Left forelimb (tissue), 1 donor: ENCODE measurements at regions not wholly inside any gene's neighbourhood (a gene's known extent, or its start where the extent isn't known, plus 50 kb on each side); places are given as distances from the start of the nearest gene placed in this dataset.

Experiments used
- DNase-seq: peaks from one replicate; pipeline ENCODE4 v3.0.0-alpha.2; 2018; ENCODE audit warnings: low spot score

GRCh38 chr12:13764748-13765147 is 216.7 kb downstream of the GRIN2B start:
- DNase-seq: no peak

- no peak for DNase-seq
Observed at GRCh38 chr12:13749389-13749788, 232.0 kb downstream of the GRIN2B start.

GRCh38 chr12:13745111-13745860 is 236.1 kb downstream of the GRIN2B start:
- DNase-seq: no peak

- DNase-seq: no peak
Observed at GRCh38 chr12:13744561-13744960, 236.8 kb downstream of the GRIN2B start.

GRCh38 chr12:13740149-13740545 is 241.3 kb downstream of the GRIN2B start:
- no peak for DNase-seq

GRCh38 chr12:13735734-13736133 is 245.7 kb downstream of the GRIN2B start:
- no peak for DNase-seq

GRCh38 chr12:13734584-13735152 is 246.7 kb downstream of the GRIN2B start:
- no peak for DNase-seq

GRCh38 chr12:13727707-13728195 is 253.7 kb downstream of the GRIN2B start:
- DNase-seq: no peak

GRCh38 chr12:13725049-13725448 is 256.4 kb downstream of the GRIN2B start:
- DNase-seq: no peak

- DNase-seq: no peak
Observed at GRCh38 chr12:13724136-13724535, 257.3 kb downstream of the GRIN2B start.

GRCh38 chr12:13719986-13720385 is 261.4 kb downstream of the GRIN2B start:
- DNase-seq: no peak

- no peak for DNase-seq
Observed at GRCh38 chr12:13718271-13718670, 263.1 kb downstream of the GRIN2B start.

GRCh38 chr12:13716119-13716518 is 265.3 kb downstream of the GRIN2B start:
- no peak for DNase-seq

GRCh38 chr12:13713556-13714410 is 267.6 kb downstream of the GRIN2B start:
- DNase-seq: no peak

GRCh38 chr12:13707829-13708228 is 273.6 kb downstream of the GRIN2B start:
- DNase-seq: no peak

GRCh38 chr12:13702381-13702780 is 279.0 kb downstream of the GRIN2B start:
- DNase-seq: no peak

- DNase-seq: no peak
Observed at GRCh38 chr12:13701502-13701901, 279.9 kb downstream of the GRIN2B start.

GRCh38 chr12:13697973-13698372 is 283.4 kb downstream of the GRIN2B start:
- no peak for DNase-seq

- no peak for DNase-seq
Observed at GRCh38 chr12:13695781-13696180, 285.6 kb downstream of the GRIN2B start.

GRCh38 chr12:13692332-13692731 is 289.1 kb downstream of the GRIN2B start:
- no peak for DNase-seq

GRCh38 chr12:13691598-13691997 is 289.8 kb downstream of the GRIN2B start:
- no peak for DNase-seq

GRCh38 chr12:13687633-13688032 is 293.8 kb downstream of the GRIN2B start:
- no peak for DNase-seq

GRCh38 chr12:13686260-13686659 is 295.1 kb downstream of the GRIN2B start:
- no peak for DNase-seq
